Mammary epithelial cell (primary cell): ENCODE measurements at regions not wholly inside any gene's neighbourhood (a gene's known extent, or its start where the extent isn't known, plus 50 kb on each side); places are given as distances from the start of the nearest gene placed in this dataset.

Source experiments
- CTCF ChIP-seq, 2 donors: IDR thresholded peaks in 1 of 2; conservative IDR thresholded peaks in 1 of 2; 2 replicates each; pipeline ENCODE4 v1.5.1; 2011 to 2012; ENCODE audit warnings: inconsistent platforms in 2 of 2, low read length in 2 of 2, mild to moderate bottlenecking in 2 of 2, control low read depth in 1 of 2, low read depth in 1 of 2; ENCODE audit not compliant: insufficient read depth in 1 of 2; ENCODE audit errors: extremely low read depth in 1 of 2
- EZH2 ChIP-seq: IDR thresholded peaks from 2 replicates; pipeline ENCODE4 v1.6.1; 2012; ENCODE audit warnings: low read length, inconsistent platforms, borderline replicate concordance

GRCh38 chr10:44573821-44574220 lies 188.9 kb upstream of the CXCL12 start:
- TF ChIP-seq CTCF (conservative IDR thresholded peaks at IDR 0.05 in 1 of 2, IDR thresholded peaks at IDR 0.05 in 1 of 2; ENCODE audit: extremely low read depth in 1 of 2, insufficient read depth in 1 of 2, low read depth in 1 of 2, low read length in 2 of 2) (no peak), EZH2 (no peak)
